ENCODE measurements at regions not wholly inside any gene's neighbourhood (a gene's known extent, or its start where the extent isn't known, plus 50 kb on each side); places are given as distances from the start of the nearest gene placed in this dataset.

DNA sequence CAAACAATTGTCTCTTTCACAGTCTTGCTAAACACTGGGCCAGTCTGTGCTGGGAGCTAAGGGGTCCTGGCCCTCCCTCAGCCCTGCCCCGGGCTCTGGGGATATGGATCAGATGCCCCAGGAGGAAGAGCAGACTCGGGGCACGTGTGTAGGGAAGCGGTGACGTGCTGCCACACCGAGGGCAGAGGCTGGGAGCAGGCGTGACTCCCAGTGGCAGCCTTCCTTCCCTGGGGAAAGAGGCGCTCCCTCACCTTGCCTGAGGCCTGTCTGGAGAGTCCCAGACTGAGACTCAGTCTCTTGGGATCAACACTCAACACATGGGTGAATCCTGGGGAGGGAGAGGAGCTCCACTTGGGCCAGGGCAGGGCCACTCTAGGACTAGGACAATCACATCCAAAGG is 54.1 kb upstream of the GRIP2 start:
- TF ChIP-seq, protein P1, sequence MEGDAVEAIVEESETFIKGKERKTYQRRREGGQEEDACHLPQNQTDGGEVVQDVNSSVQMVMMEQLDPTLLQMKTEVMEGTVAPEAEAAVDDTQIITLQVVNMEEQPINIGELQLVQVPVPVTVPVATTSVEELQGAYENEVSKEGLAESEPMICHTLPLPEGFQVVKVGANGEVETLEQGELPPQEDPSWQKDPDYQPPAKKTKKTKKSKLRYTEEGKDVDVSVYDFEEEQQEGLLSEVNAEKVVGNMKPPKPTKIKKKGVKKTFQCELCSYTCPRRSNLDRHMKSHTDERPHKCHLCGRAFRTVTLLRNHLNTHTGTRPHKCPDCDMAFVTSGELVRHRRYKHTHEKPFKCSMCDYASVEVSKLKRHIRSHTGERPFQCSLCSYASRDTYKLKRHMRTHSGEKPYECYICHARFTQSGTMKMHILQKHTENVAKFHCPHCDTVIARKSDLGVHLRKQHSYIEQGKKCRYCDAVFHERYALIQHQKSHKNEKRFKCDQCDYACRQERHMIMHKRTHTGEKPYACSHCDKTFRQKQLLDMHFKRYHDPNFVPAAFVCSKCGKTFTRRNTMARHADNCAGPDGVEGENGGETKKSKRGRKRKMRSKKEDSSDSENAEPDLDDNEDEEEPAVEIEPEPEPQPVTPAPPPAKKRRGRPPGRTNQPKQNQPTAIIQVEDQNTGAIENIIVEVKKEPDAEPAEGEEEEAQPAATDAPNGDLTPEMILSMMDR (IDR thresholded peaks at IDR 0.05), result no peak
- no peak for TF ChIP-seq POLR2A (IDR thresholded peaks at IDR 0.05; ENCODE audit: low read depth)
